GM18517 (cell line): ENCODE measurements at regions not wholly inside any gene's neighbourhood (a gene's known extent, or its start where the extent isn't known, plus 50 kb on each side); places are given as distances from the start of the nearest gene placed in this dataset.
A peak's percentile ranks its signal among the peaks of the same experiment; 100 is the strongest.

ENCODE experiments used
- ATAC-seq: cut with Tn5 transposase; IDR thresholded peaks from one replicate; pipeline ENCODE4 v1.9.1; 2021; ENCODE audit warnings: mild to moderate bottlenecking, moderate library complexity; ENCODE audit not compliant: unreplicated experiment

DNA sequence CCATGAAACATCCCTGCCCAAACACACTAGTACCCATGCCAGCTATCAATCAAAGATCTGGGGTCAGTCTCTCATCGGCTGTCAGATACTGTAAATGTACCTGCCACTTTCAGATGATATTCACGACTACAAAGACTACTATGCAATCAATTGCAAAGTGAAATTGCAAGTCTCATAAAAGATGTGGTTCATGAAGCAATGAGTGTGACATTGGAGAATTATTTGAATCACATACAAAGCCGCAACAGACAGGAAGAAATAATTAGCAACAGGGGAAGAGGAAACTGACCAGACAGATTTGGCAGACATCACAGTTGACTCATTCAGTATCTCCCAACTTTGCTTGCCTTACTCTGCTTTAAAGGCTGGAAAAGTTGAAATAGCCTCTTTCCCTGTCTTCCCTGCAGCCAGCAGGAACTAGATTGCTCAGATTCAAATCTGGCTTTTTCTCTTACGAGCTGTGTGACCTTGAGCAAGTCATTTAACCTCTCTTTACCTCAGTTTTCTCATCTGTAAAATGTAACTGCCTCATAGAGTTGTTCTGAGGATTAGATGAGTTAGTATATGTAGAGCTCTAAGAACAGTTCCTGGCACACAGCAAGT, 95.7 kb upstream of the C3orf80 start:
- peak; percentile 47 for ATAC-seq

DNA sequence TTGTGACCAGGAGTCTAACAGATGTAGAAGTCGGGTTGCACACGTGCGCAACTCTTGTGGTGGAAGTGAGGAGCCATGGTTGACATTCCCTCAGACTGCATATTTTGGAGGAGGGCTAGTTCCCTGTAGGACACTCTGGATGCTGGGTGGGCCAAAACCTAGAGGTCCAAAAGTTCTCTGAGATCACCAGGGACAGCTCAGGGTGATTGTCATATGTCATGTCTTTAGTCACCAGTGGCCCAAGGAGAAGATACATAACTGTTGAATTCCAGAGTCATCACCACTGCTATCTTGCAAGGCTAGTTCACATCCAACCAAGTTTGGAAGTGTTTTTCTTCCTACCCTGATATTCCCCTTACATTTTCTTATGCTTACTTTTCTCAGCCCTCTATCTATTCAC, 95.2 kb upstream of the C3orf80 start:
- ATAC-seq, result no peak

DNA sequence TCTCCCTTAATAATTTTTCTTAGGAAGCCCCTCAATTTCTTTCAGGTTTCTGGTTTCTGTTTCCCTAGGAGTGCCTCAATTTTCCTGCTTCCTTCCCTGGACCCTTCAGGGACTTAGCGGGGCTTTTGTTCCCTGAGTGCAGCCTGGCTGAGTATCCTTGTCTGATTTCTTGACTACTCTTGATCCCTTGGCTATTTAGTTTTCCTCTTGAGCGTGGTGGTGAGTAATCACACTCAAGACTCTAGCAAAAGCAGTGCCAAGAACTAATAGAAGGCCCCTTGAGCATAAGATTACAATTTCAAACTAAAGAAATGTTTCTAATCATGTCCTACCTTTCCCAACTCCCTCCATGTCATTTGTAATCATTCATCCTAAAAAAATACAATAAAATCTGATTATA, 94.3 kb upstream of the C3orf80 start:
- no peak for ATAC-seq

DNA sequence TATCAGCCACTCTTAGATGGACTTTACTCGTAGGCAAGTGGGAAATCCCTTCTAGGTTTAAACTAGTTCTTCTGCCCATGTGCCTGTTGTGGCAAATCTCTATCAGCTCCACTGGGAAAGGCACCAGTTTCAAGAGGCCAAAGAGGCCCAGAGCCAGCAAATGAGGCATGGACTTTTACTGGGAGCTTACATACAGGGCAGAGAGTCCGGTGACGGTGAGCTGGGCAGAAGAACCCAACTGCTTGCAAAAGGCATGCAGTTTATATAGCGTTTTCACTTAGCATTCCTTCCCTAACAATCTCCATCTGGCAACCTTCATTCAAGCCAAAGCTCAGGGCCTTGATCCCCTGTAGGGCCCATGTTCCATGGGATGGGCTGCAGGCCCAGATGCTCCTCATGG, 93.0 kb upstream of the C3orf80 start:
- no peak for ATAC-seq

GRCh38 chr3:160133757-160134156, 91.5 kb upstream of the C3orf80 start:
- ATAC-seq, result no peak

GRCh38 chr3:160134454-160134853, 90.8 kb upstream of the C3orf80 start:
- ATAC-seq, result no peak

DNA sequence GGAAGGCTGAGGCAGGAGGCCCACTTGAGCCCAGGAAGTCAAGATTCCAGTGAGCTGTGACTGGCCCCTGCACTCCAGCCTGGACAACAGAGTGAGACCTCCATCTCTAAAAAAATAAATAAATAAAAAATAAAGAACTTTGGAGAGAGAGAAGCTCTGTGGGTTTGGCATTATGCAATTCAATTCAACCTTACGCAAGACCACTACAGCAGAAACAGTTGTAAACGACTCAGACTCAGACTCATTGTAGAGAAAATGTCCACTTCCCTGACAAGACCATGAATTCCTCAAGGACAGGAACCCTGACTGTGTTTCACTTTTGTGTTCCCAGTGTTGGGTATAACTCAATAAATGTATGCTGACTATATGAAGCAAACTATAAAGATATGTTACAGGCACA, 90.3 kb upstream of the C3orf80 start:
- no peak for ATAC-seq

GRCh38 chr3:160135851-160136250, 89.4 kb upstream of the C3orf80 start:
- ATAC-seq, result no peak

- ATAC-seq, result no peak
Measured at GRCh38 chr3:160136421-160136820, 88.8 kb upstream of the C3orf80 start.

DNA sequence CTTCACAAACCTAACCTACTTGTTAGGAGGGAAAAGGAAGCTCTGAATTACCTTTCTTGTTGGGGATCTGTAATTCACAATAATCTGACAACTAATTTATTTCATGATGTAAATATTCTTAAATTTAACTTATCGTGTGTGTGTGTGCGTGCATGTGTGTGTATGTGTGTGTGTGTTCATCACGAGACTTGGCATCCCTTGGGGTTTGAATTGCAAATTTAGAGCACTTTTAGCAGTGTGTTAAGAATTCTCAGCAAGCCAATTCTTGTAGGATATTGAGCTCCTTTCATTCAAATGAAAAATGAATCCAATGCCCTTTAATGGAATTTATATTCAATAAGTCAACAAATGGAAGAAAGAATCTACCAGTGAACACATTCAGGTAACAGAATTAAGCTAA, 85.9 kb upstream of the C3orf80 start:
- no peak for ATAC-seq

DNA sequence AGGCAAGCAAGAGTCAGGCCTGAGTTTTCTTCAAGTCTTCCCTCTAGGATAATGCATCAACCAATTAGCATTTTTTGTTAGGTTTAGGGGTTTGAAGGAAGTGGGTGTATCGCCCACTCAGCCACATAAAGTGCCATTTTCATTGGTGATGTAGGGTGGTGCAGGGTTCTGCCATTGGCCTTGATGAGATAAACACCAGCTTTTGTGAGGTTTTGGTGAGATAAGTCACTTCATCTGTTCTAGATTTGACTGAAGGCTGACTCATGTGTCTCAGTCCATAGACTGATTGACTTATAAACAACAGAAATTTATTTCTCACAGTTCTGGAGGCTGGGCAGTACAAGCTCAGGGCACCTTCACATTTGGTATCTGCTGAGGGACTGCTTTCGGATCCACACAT, 84.5 kb upstream of the C3orf80 start:
- no peak for ATAC-seq

- no peak for ATAC-seq
Measured at GRCh38 chr3:160141485-160142185, 83.6 kb upstream of the C3orf80 start.

- no peak for ATAC-seq
Measured at GRCh38 chr3:160143482-160143881, 81.7 kb upstream of the C3orf80 start.

GRCh38 chr3:160150066-160150465, 75.2 kb upstream of the C3orf80 start:
- no peak for ATAC-seq

GRCh38 chr3:160150525-160150924, 74.7 kb upstream of the C3orf80 start:
- no peak for ATAC-seq

- no peak for ATAC-seq
Measured at GRCh38 chr3:160152638-160153037, 72.6 kb upstream of the C3orf80 start.

- ATAC-seq, result no peak
Measured at GRCh38 chr3:160154033-160154432, 71.2 kb upstream of the C3orf80 start.

- ATAC-seq, result no peak
Measured at GRCh38 chr3:160154596-160154995, 70.6 kb upstream of the C3orf80 start.

- no peak for ATAC-seq
Measured at GRCh38 chr3:160157321-160157720, 67.9 kb upstream of the C3orf80 start.

DNA sequence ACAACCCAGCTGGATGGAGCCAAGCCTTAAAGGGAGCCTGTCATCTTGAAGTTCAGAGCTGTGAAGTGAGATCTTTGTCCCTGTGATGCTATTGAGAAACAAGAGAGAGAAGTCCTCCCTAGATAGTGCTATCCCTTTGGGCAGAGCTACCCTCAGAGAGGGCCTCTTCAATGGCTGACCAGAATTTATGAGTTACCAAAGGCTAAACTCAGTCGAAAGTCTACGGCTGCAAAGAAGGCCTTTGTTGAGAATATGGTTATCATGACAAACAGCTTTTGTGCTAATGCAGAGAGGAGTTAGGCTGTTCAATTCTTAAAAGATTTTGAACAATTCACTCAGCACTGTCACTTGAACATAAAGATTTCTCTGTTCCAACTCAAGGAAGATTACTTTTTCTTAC, 65.9 kb upstream of the C3orf80 start:
- no peak for ATAC-seq

GRCh38 chr3:160159806-160160205, 65.4 kb upstream of the C3orf80 start:
- ATAC-seq, result no peak

DNA sequence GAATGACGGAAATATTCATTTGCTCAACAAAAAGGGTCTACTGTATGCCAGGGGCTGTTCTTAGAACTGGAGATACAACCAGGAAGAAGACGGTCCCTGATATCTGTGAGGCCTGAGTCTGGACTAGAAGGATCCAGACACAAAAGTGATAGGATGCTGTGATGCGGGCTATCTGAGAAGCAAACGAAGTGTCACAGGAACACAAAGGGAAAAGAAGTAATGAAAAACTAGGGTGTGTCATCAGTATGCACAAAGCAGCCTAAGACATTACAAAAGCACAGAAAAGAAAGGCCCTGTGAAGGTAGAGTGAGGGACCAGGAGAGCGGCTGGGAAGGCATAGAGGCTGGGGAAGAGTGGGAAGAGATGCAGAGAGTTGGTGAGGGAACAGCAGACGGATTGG, 63.3 kb upstream of the C3orf80 start:
- ATAC-seq, result no peak

GRCh38 chr3:160162440-160162839, 62.8 kb upstream of the C3orf80 start:
- ATAC-seq, result no peak
